GM23338 (cell line): ENCODE measurements at regions not wholly inside any gene's neighbourhood (a gene's known extent, or its start where the extent isn't known, plus 50 kb on each side); places are given as distances from the start of the nearest gene placed in this dataset.

ENCODE experiments used
- ATAC-seq: fragments of 200-7000 bp; cut with Tn5 transposase; 3 replicates; pipeline ENCODE4 v1.9.1; 2020
- DNase-seq: peaks from one replicate; pipeline ENCODE4 v3.0.0-alpha.2; 2015; ENCODE audit warnings: low spot score
- H2AFZ ChIP-seq: fragments of 200-600 bp; sonication (generic); 2 replicates; pipeline ENCODE4 v1.8.0; 2016; ENCODE audit warnings: antibody characterized with exemption, mild to moderate bottlenecking, moderate library complexity
- H3F3A ChIP-seq: fragments of 200-600 bp; sonication (generic); replicated peaks from 2 replicates; pipeline ENCODE4 v1.8.0; 2017; ENCODE audit warnings: antibody characterized with exemption, mixed run types, low read depth
- H3K27ac ChIP-seq: fragments of 200-600 bp; sonication (generic); 2 replicates; pipeline ENCODE4 v1.6.1; 2016; ENCODE audit warnings: low read depth
- H3K27me3 ChIP-seq: fragments of 200-600 bp; sonication (generic); 2 replicates; pipeline ENCODE4 v1.8.0; 2016; ENCODE audit warnings: mild to moderate bottlenecking, mixed run types, moderate library complexity; ENCODE audit not compliant: insufficient read depth
- H3K36me3 ChIP-seq: fragments of 200-600 bp; sonication (generic); 2 replicates; pipeline ENCODE4 v1.8.0; 2016; ENCODE audit warnings: mild to moderate bottlenecking; ENCODE audit not compliant: insufficient read depth
- H3K4me1 ChIP-seq: fragments of 200-600 bp; sonication (generic); 2 replicates; pipeline ENCODE4 v1.8.0; 2016; ENCODE audit warnings: mild to moderate bottlenecking, moderate library complexity; ENCODE audit not compliant: insufficient read depth
- H3K4me2 ChIP-seq: fragments of 200-600 bp; sonication (generic); 2 replicates; pipeline ENCODE4 v1.7.1; 2017; ENCODE audit warnings: mixed run types
- H3K4me3 ChIP-seq: fragments of 200-600 bp; sonication (generic); 2 replicates; pipeline ENCODE4 v1.6.1; 2016; ENCODE audit warnings: mixed run types
- H3K79me2 ChIP-seq: fragments of 200-600 bp; sonication (generic); replicated peaks from 2 replicates; pipeline ENCODE4 v1.8.0; 2017; ENCODE audit warnings: mild to moderate bottlenecking; ENCODE audit not compliant: insufficient read depth
- H3K9me2 ChIP-seq: fragments of 200-600 bp; sonication (generic); 2 replicates; pipeline ENCODE4 v1.8.0; 2017; ENCODE audit not compliant: insufficient read depth
- H4K20me1 ChIP-seq: fragments of 200-600 bp; sonication (generic); replicated peaks from 2 replicates; pipeline ENCODE4 v1.8.0; 2017; ENCODE audit warnings: mild to moderate bottlenecking; ENCODE audit not compliant: insufficient read depth
- H3K27ac Mint-ChIP-seq: 2 replicates; pipeline ENCODE4 v1.8.0; 2020; ENCODE audit warnings: inconsistent platforms, mild to moderate bottlenecking, moderate library complexity, mixed read lengths
- H3K27me3 Mint-ChIP-seq: 3 replicates; pipeline ENCODE4 v1.8.0; 2022; ENCODE audit warnings: low read depth, mild to moderate bottlenecking, moderate library complexity, mixed read lengths, inconsistent platforms; ENCODE audit not compliant: insufficient read depth, poor library complexity
- H3K36me3 Mint-ChIP-seq: 3 replicates; pipeline ENCODE4 v1.8.0; 2021; ENCODE audit warnings: low read depth, mild to moderate bottlenecking, inconsistent platforms, moderate library complexity, mixed read lengths
- H3K4me1 Mint-ChIP-seq: 3 replicates; pipeline ENCODE4 v1.8.0; 2020; ENCODE audit warnings: mild to moderate bottlenecking, inconsistent platforms, mixed read lengths
- H3K4me3 Mint-ChIP-seq: 3 replicates; pipeline ENCODE4 v1.8.0; 2021; ENCODE audit warnings: moderate library complexity, mild to moderate bottlenecking, inconsistent platforms, mixed read lengths
- H3K9me3 Mint-ChIP-seq: 3 replicates; pipeline ENCODE4 v1.8.0; 2020; ENCODE audit warnings: moderate library complexity, mild to moderate bottlenecking, inconsistent platforms, mixed read lengths
- CREB1 ChIP-seq: fragments of 250-450 bp; sonication (Bioruptor Pico); IDR thresholded peaks from 2 replicates; pipeline ENCODE4 v1.5.0; 2020; ENCODE audit warnings: low read depth, mild to moderate bottlenecking, moderate library complexity
- EZH2 ChIP-seq: fragments of 200-600 bp; sonication (generic); IDR thresholded peaks from one replicate; pipeline ENCODE4 v1.8.0; 2017; ENCODE audit warnings: antibody characterized with exemption, mild to moderate bottlenecking, low read depth; ENCODE audit not compliant: unreplicated experiment
- EZH2phosphoT487 ChIP-seq: fragments of 200-600 bp; sonication (generic); IDR thresholded peaks from one replicate; pipeline ENCODE4 v1.8.1; 2018; ENCODE audit warnings: antibody characterized with exemption; ENCODE audit not compliant: unreplicated experiment
- JUNB ChIP-seq: IDR thresholded peaks from one replicate; pipeline ENCODE4 v1.6.1; 2016; ENCODE audit warnings: antibody characterized with exemption; ENCODE audit not compliant: unreplicated experiment
- NANOG ChIP-seq: IDR thresholded peaks from 2 replicates; pipeline ENCODE4 v1.6.1; 2016; ENCODE audit warnings: antibody characterized with exemption, borderline replicate concordance
- POLR2AphosphoS5 ChIP-seq: IDR thresholded peaks from 2 replicates; pipeline ENCODE4 v1.6.1; 2016; ENCODE audit warnings: antibody characterized with exemption, low read depth
- STAT1 ChIP-seq: IDR thresholded peaks from one replicate; pipeline ENCODE4 v1.6.1; 2016; ENCODE audit warnings: antibody characterized with exemption; ENCODE audit not compliant: unreplicated experiment
- ZNF114 ChIP-seq: fragments of 250-450 bp; sonication (Bioruptor Pico); IDR thresholded peaks from 2 replicates; pipeline ENCODE4 v1.5.0; 2020; ENCODE audit warnings: mild to moderate bottlenecking, moderate library complexity
- ZNF331 ChIP-seq: fragments of 250-450 bp; sonication (Bioruptor Pico); IDR thresholded peaks from 2 replicates; pipeline ENCODE4 v1.5.0; 2020; ENCODE audit warnings: low read depth, mild to moderate bottlenecking, moderate library complexity
- TF ChIP-seq, protein P1 (sequence below): IDR thresholded peaks from 2 replicates; pipeline ENCODE4 v1.6.1; 2016; ENCODE audit warnings: antibody characterized with exemption
- TF ChIP-seq, protein P2 (sequence below): fragments of 250-450 bp; sonication (Bioruptor Pico); IDR thresholded peaks from 2 replicates; pipeline ENCODE4 v1.5.0; 2020; ENCODE audit warnings: mild to moderate bottlenecking, moderate library complexity
- TF ChIP-seq, protein P3 (sequence below): IDR thresholded peaks from one replicate; pipeline ENCODE4 v1.6.1; 2018; ENCODE audit warnings: antibody characterized with exemption; ENCODE audit not compliant: unreplicated experiment
- TF ChIP-seq, protein P4 (sequence below), 2 experiments: fragments of 200-600 bp in 1 of 2; sonication (generic) in 1 of 2; conservative IDR thresholded peaks; 2 replicates each; pipeline versions ENCODE4 v1.5.1 to v1.6.1; 2016 to 2017; ENCODE audit warnings: antibody characterized with exemption in 2 of 2, low read depth in 2 of 2, mild to moderate bottlenecking in 2 of 2, moderate library complexity in 1 of 2

DNA sequence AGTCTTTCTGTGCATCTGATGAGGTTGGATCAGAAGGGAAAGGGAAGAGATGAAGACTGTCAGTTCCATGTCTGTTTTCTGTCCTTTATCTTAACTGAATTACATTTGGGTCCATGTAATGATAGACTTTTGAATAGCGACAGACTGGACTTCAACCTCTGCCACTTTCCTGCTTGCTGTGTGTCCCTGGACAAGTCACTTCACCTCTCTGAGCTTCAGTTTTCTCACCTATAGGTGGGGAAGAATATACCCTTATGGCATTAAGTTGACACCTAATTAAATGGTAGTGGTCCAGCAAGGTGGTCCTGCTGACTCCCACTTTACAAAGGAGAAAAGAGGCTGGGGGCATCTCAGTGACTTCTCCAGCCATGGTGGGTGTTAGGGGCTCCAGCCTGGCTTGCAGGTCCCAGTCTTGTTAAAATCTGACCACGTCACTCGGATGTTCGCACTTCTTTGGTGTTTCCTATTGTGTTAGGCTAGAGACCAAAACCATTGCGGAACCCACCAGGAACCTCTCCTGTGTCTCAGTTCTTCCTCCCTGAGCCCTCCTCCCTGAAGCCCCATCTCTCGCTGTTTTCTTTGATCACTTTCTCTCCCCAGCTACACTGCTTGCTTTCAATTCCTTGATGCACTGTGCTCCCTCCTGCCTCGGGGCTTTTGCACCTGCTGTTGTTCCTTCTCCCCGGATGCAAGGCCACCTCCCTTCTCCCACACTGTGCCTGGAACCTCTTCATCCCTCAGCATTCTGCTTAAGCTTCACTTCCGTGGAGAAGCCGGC lies 256.5 kb downstream of the NSG2 start:
- Histone ChIP-seq H3K79me2 (no peaks in the 10 kb centered on the region), H4K20me1 (no peaks in the 10 kb centered on the region), H3K36me3 (no peaks in the 10 kb centered on the region), H3K27ac (no peak overlapping the region), H3K27me3 (no peaks in the 10 kb centered on the region), H3F3A (no peaks in the 10 kb centered on the region), H2AFZ (no peak overlapping the region), H3K4me3 (no peak overlapping the region), H3K4me2 (no peak overlapping the region), H3K4me1 (peaks cover 9% of the 10 kb centered on the region), H3K9me2 (no peaks in the 10 kb centered on the region)
- TF ChIP-seq EZH2 (no peak), ZNF114 (CRISPR knock-in tag) (no peak), ZNF331 (CRISPR knock-in tag) (no peak), STAT1 (no peak), NANOG (no peak), JUNB (no peak), CREB1 (CRISPR knock-in tag) (no peak), POLR2AphosphoS5 (no peak), EZH2phosphoT487 (no peak)
- TF ChIP-seq, protein P1, sequence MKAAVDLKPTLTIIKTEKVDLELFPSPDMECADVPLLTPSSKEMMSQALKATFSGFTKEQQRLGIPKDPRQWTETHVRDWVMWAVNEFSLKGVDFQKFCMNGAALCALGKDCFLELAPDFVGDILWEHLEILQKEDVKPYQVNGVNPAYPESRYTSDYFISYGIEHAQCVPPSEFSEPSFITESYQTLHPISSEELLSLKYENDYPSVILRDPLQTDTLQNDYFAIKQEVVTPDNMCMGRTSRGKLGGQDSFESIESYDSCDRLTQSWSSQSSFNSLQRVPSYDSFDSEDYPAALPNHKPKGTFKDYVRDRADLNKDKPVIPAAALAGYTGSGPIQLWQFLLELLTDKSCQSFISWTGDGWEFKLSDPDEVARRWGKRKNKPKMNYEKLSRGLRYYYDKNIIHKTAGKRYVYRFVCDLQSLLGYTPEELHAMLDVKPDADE: no peak
- TF ChIP-seq, protein P2, sequence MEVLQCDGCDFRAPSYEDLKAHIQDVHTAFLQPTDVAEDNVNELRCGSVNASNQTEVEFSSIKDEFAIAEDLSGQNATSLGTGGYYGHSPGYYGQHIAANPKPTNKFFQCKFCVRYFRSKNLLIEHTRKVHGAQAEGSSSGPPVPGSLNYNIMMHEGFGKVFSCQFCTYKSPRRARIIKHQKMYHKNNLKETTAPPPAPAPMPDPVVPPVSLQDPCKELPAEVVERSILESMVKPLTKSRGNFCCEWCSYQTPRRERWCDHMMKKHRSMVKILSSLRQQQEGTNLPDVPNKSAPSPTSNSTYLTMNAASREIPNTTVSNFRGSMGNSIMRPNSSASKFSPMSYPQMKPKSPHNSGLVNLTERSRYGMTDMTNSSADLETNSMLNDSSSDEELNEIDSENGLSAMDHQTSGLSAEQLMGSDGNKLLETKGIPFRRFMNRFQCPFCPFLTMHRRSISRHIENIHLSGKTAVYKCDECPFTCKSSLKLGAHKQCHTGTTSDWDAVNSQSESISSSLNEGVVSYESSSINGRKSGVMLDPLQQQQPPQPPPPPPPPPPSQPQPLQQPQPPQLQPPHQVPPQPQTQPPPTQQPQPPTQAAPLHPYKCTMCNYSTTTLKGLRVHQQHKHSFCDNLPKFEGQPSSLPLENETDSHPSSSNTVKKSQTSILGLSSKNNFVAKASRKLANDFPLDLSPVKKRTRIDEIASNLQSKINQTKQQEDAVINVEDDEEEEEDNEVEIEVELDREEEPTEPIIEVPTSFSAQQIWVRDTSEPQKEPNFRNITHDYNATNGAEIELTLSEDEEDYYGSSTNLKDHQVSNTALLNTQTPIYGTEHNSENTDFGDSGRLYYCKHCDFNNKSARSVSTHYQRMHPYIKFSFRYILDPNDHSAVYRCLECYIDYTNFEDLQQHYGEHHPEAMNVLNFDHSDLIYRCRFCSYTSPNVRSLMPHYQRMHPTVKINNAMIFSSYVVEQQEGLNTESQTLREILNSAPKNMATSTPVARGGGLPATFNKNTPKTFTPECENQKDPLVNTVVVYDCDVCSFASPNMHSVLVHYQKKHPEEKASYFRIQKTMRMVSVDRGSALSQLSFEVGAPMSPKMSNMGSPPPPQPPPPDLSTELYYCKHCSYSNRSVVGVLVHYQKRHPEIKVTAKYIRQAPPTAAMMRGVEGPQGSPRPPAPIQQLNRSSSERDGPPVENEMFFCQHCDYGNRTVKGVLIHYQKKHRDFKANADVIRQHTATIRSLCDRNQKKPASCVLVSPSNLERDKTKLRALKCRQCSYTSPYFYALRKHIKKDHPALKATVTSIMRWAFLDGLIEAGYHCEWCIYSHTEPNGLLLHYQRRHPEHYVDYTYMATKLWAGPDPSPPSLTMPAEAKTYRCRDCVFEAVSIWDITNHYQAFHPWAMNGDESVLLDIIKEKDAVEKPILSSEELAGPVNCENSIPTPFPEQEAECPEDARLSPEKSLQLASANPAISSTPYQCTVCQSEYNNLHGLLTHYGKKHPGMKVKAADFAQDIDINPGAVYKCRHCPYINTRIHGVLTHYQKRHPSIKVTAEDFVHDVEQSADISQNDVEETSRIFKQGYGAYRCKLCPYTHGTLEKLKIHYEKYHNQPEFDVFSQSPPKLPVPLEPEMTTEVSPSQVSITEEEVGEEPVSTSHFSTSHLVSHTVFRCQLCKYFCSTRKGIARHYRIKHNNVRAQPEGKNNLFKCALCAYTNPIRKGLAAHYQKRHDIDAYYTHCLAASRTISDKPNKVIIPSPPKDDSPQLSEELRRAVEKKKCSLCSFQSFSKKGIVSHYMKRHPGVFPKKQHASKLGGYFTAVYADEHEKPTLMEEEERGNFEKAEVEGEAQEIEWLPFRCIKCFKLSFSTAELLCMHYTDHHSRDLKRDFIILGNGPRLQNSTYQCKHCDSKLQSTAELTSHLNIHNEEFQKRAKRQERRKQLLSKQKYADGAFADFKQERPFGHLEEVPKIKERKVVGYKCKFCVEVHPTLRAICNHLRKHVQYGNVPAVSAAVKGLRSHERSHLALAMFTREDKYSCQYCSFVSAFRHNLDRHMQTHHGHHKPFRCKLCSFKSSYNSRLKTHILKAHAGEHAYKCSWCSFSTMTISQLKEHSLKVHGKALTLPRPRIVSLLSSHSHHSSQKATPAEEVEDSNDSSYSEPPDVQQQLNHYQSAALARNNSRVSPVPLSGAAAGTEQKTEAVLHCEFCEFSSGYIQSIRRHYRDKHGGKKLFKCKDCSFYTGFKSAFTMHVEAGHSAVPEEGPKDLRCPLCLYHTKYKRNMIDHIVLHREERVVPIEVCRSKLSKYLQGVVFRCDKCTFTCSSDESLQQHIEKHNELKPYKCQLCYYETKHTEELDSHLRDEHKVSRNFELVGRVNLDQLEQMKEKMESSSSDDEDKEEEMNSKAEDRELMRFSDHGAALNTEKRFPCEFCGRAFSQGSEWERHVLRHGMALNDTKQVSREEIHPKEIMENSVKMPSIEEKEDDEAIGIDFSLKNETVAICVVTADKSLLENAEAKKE (CRISPR knock-in tag): no peak
- TF ChIP-seq, protein P3, sequence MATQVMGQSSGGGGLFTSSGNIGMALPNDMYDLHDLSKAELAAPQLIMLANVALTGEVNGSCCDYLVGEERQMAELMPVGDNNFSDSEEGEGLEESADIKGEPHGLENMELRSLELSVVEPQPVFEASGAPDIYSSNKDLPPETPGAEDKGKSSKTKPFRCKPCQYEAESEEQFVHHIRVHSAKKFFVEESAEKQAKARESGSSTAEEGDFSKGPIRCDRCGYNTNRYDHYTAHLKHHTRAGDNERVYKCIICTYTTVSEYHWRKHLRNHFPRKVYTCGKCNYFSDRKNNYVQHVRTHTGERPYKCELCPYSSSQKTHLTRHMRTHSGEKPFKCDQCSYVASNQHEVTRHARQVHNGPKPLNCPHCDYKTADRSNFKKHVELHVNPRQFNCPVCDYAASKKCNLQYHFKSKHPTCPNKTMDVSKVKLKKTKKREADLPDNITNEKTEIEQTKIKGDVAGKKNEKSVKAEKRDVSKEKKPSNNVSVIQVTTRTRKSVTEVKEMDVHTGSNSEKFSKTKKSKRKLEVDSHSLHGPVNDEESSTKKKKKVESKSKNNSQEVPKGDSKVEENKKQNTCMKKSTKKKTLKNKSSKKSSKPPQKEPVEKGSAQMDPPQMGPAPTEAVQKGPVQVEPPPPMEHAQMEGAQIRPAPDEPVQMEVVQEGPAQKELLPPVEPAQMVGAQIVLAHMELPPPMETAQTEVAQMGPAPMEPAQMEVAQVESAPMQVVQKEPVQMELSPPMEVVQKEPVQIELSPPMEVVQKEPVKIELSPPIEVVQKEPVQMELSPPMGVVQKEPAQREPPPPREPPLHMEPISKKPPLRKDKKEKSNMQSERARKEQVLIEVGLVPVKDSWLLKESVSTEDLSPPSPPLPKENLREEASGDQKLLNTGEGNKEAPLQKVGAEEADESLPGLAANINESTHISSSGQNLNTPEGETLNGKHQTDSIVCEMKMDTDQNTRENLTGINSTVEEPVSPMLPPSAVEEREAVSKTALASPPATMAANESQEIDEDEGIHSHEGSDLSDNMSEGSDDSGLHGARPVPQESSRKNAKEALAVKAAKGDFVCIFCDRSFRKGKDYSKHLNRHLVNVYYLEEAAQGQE: no peak
- TF ChIP-seq, protein P4, sequence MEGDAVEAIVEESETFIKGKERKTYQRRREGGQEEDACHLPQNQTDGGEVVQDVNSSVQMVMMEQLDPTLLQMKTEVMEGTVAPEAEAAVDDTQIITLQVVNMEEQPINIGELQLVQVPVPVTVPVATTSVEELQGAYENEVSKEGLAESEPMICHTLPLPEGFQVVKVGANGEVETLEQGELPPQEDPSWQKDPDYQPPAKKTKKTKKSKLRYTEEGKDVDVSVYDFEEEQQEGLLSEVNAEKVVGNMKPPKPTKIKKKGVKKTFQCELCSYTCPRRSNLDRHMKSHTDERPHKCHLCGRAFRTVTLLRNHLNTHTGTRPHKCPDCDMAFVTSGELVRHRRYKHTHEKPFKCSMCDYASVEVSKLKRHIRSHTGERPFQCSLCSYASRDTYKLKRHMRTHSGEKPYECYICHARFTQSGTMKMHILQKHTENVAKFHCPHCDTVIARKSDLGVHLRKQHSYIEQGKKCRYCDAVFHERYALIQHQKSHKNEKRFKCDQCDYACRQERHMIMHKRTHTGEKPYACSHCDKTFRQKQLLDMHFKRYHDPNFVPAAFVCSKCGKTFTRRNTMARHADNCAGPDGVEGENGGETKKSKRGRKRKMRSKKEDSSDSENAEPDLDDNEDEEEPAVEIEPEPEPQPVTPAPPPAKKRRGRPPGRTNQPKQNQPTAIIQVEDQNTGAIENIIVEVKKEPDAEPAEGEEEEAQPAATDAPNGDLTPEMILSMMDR (conservative IDR thresholded peaks at IDR 0.05; ENCODE audit: low read depth in 2 of 2): no peak
- H3K4me1 Mint-ChIP-seq: peaks cover 26% of the 10 kb centered on the region
- H3K9me3 Mint-ChIP-seq: peaks cover 12% of the 10 kb centered on the region; the same call in 2 of the 3 replicates
- DNase-seq: no peak
- H3K27ac Mint-ChIP-seq: no peak overlapping the region
- H3K4me3 Mint-ChIP-seq: no peak overlapping the region
- ATAC-seq: no peak
- no peaks in the 10 kb centered on the region for H3K36me3 Mint-ChIP-seq
- peaks cover 22% of the 10 kb centered on the region for H3K27me3 Mint-ChIP-seq
